Mesenchymal stem cell (in vitro differentiated cells and primary cell): ENCODE measurements at regions not wholly inside any gene's neighbourhood (a gene's known extent, or its start where the extent isn't known, plus 50 kb on each side); places are given as distances from the start of the nearest gene placed in this dataset.
"Not testable (repeated sequence)": the region's sequence is repeated elsewhere in the genome, so short reads cannot be mapped to it uniquely, and the experiment has no call there.

ENCODE experiments used
- DNase-seq: peaks from one replicate; pipeline ENCODE4 v3.0.0-alpha.2; 2013
- H2AFZ ChIP-seq: one replicate; pipeline ENCODE4 v1.6.1; 2013; ENCODE audit warnings: low read depth, mild to moderate bottlenecking, control low read depth, inconsistent platforms, low read length, moderate library complexity
- H2AK5ac ChIP-seq: 2 replicates; pipeline ENCODE4 v1.6.1; 2013; ENCODE audit warnings: low read length, moderate library complexity, mild to moderate bottlenecking, inconsistent platforms; ENCODE audit not compliant: severe bottlenecking
- H2BK120ac ChIP-seq: one replicate; pipeline ENCODE4 v1.6.1; 2013; ENCODE audit warnings: low read depth, mild to moderate bottlenecking, inconsistent platforms, low read length, moderate library complexity
- H2BK12ac ChIP-seq, 2 experiments: one replicate each; pipeline ENCODE4 v1.6.1; 2013; ENCODE audit warnings: inconsistent platforms in 2 of 2, low read length in 2 of 2, mild to moderate bottlenecking in 2 of 2, moderate library complexity in 2 of 2, control low read depth in 1 of 2
- H2BK15ac ChIP-seq: one replicate; pipeline ENCODE4 v1.6.1; 2013; ENCODE audit warnings: mild to moderate bottlenecking, low read depth, inconsistent platforms; ENCODE audit not compliant: poor library complexity, severe bottlenecking
- H2BK5ac ChIP-seq: 2 replicates; pipeline ENCODE4 v1.6.1; 2013; ENCODE audit warnings: low read depth, mild to moderate bottlenecking, low read length, control low read depth, inconsistent platforms; ENCODE audit not compliant: poor library complexity, severe bottlenecking
- H3K14ac ChIP-seq, 2 experiments: one replicate each; pipeline ENCODE4 v1.6.1; 2013; ENCODE audit warnings: inconsistent platforms in 2 of 2, low read length in 2 of 2, control low read depth in 1 of 2, mild to moderate bottlenecking in 1 of 2, moderate library complexity in 1 of 2
- H3K18ac ChIP-seq, 2 experiments: one replicate each; pipeline ENCODE4 v1.6.1; 2013; ENCODE audit warnings: inconsistent platforms in 2 of 2, low read length in 2 of 2, control low read depth in 1 of 2, low read depth in 1 of 2, mild to moderate bottlenecking in 1 of 2
- H3K23ac ChIP-seq, 2 experiments: one replicate each; pipeline ENCODE4 v1.6.1; 2013; ENCODE audit warnings: inconsistent platforms in 2 of 2, low read length in 2 of 2, mild to moderate bottlenecking in 2 of 2, moderate library complexity in 2 of 2, control low read depth in 1 of 2
- H3K27ac ChIP-seq: 2 replicates; pipeline ENCODE4 v1.5.1; 2013; ENCODE audit warnings: mild to moderate bottlenecking, moderate library complexity, low read length, control low read depth, inconsistent platforms; ENCODE audit not compliant: poor library complexity, severe bottlenecking
- H3K27me3 ChIP-seq, 2 experiments: 2 replicates each; pipeline versions ENCODE4 v1.6.1 to v1.7.0; 2013; ENCODE audit warnings: low read length in 2 of 2, mild to moderate bottlenecking in 2 of 2, moderate library complexity in 2 of 2, control low read depth in 1 of 2, inconsistent platforms in 1 of 2; ENCODE audit not compliant: control insufficient read depth in 1 of 2, insufficient read depth in 1 of 2
- H3K36me3 ChIP-seq, 2 experiments: 2 replicates each; pipeline versions ENCODE4 v1.6.1 to v1.7.0; 2013; ENCODE audit warnings: low read length in 2 of 2, control low read depth in 1 of 2, inconsistent platforms in 1 of 2, low read depth in 1 of 2, mild to moderate bottlenecking in 1 of 2; ENCODE audit not compliant: insufficient read depth in 2 of 2, control insufficient read depth in 1 of 2
- H3K4ac ChIP-seq, 2 experiments: one replicate each; pipeline ENCODE4 v1.6.1; 2013; ENCODE audit warnings: inconsistent platforms in 2 of 2, low read length in 2 of 2, mild to moderate bottlenecking in 2 of 2, moderate library complexity in 2 of 2, control low read depth in 1 of 2, low read depth in 1 of 2
- H3K4me1 ChIP-seq: 2 replicates; pipeline ENCODE4 v1.6.1; 2013; ENCODE audit warnings: low read depth, low read length, control low read depth; ENCODE audit not compliant: control insufficient read depth, insufficient read depth
- H3K4me2 ChIP-seq: 2 replicates; pipeline ENCODE4 v1.6.1; 2013; ENCODE audit warnings: low read length, mild to moderate bottlenecking, inconsistent platforms; ENCODE audit not compliant: poor library complexity, severe bottlenecking
- H3K4me3 ChIP-seq, 2 experiments: 2 replicates each; pipeline versions ENCODE4 v1.5.1 to v1.7.0; 2013; ENCODE audit warnings: low read length in 2 of 2, mild to moderate bottlenecking in 2 of 2, control low read depth in 1 of 2, low read depth in 1 of 2; ENCODE audit not compliant: insufficient read depth in 1 of 2
- H3K79me1 ChIP-seq: replicated peaks from 2 replicates; pipeline ENCODE4 v1.6.1; 2013; ENCODE audit warnings: mild to moderate bottlenecking, control low read depth, low read length, inconsistent platforms; ENCODE audit not compliant: poor library complexity, severe bottlenecking
- H3K9ac ChIP-seq: 2 replicates; pipeline ENCODE4 v1.7.0; 2013; ENCODE audit warnings: mild to moderate bottlenecking, low read length, moderate library complexity
- H3K9me3 ChIP-seq: 2 replicates; pipeline ENCODE4 v1.7.0; 2013; ENCODE audit warnings: mild to moderate bottlenecking, low read length; ENCODE audit not compliant: control insufficient read depth
- H4K8ac ChIP-seq: one replicate; pipeline ENCODE4 v1.6.1; 2013; ENCODE audit warnings: inconsistent platforms, mild to moderate bottlenecking, low read length, moderate library complexity
- H4K91ac ChIP-seq: one replicate; pipeline ENCODE4 v1.6.1; 2013; ENCODE audit warnings: mild to moderate bottlenecking, low read length, inconsistent platforms
- WGBS: methylation state at CpG from one replicate; pipeline ENCODE4 v1.1.7; 2013; ENCODE audit warnings: mixed read lengths; 5-methylcytosine and 5-hydroxymethylcytosine counted together

GRCh38 chr9:68629042-68629441, 76.0 kb upstream of the PIP5K1B start:
- Histone ChIP-seq H2AFZ (no peak overlapping the region), H3K79me1 (no peaks in the 10 kb centered on the region), H2BK120ac (no peak overlapping the region), H3K4me3 (no peak overlapping the region), H4K8ac (no peak overlapping the region), H3K4me1 (no peaks in the 10 kb centered on the region), H2BK12ac (no peak overlapping the region), H3K9ac (no peak overlapping the region), H3K18ac (no peak overlapping the region), H2AK5ac (no peak overlapping the region), H3K36me3 (no peaks in the 10 kb centered on the region), H3K23ac (no peak overlapping the region), H3K27ac (no peak overlapping the region), H3K4ac (no peak overlapping the region), H2BK5ac (no peak overlapping the region), H3K27me3 (no peaks in the 10 kb centered on the region), H3K14ac (no peak overlapping the region), H4K91ac (no peak overlapping the region), H2BK15ac (no peak overlapping the region), H3K4me2 (no peak overlapping the region), H3K9me3 (no peaks in the 10 kb centered on the region)
- no peak for DNase-seq
- 100% methylated on average over 1 of the region's 2 CpGs for WGBS

DNA sequence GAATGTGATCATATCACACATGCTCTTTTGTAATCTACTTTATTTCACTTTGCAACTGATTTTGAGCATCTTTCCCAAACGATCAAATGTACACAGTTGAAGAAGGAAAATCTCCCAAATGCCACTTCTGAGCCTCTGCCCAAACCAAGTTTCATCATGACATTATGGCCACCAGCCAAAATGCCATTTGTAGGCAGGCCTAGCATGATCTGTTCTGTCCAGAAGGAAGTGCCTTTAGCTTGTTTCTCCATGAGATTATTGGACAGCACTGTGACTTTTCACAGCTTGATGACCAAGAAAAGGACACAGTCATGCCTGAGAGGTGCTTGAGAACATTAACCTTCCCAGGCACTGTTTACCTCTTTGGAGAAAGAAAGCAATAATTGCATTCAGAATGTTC, 73.2 kb upstream of the PIP5K1B start:
- H4K91ac ChIP-seq = no peak overlapping the region
- no peaks in the 10 kb centered on the region for H3K27me3 ChIP-seq
- H2BK120ac ChIP-seq = no peak overlapping the region
- no peak for DNase-seq
- H3K9ac ChIP-seq = no peak overlapping the region
- H3K4me3 ChIP-seq = no peak overlapping the region
- H2BK12ac ChIP-seq = no peak overlapping the region
- H3K23ac ChIP-seq = no peak overlapping the region
- no peaks in the 10 kb centered on the region for H3K36me3 ChIP-seq
- no peak overlapping the region for H3K27ac ChIP-seq
- H3K79me1 ChIP-seq = no peaks in the 10 kb centered on the region
- no peak overlapping the region for H3K18ac ChIP-seq
- no peak overlapping the region for H2AK5ac ChIP-seq
- no peak overlapping the region for H3K14ac ChIP-seq
- H3K4me2 ChIP-seq = no peak overlapping the region
- H3K4ac ChIP-seq = no peak overlapping the region
- no peak overlapping the region for H2BK15ac ChIP-seq
- H3K9me3 ChIP-seq = no peaks in the 10 kb centered on the region
- WGBS = 49% methylated on average over 1 of the region's 1 CpG
- H4K8ac ChIP-seq = no peak overlapping the region
- H3K4me1 ChIP-seq = no peaks in the 10 kb centered on the region
- no peak overlapping the region for H2BK5ac ChIP-seq
- H2AFZ ChIP-seq = no peak overlapping the region

DNA sequence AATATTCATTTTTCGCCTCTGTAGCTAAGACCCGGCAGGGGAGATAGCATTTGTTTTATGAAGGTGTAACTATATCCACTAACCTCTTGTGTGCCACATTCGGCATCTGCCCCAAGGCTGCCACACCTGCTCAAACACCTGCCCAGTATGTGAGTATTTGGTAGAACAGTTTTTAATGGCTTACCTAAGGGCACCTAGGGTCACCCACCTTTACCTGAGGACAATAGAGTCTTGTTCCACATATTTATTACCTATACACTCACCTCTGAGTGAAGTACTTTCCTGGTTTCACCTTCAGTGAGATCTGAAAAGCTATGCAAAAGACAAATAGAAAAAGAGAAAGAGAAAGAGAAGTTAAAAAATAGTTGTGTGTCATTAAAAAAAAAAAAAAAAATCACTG, 68.0 kb upstream of the PIP5K1B start:
- no peak overlapping the region for H2BK15ac ChIP-seq
- H3K27ac ChIP-seq = no peak overlapping the region
- no peak overlapping the region for H3K9ac ChIP-seq
- H3K18ac ChIP-seq = no peak overlapping the region
- H3K36me3 ChIP-seq = no peaks in the 10 kb centered on the region
- no peak overlapping the region for H3K4me2 ChIP-seq
- no peak overlapping the region for H3K4ac ChIP-seq
- H3K9me3 ChIP-seq = no peaks in the 10 kb centered on the region
- no peaks in the 10 kb centered on the region for H3K4me1 ChIP-seq
- H2AFZ ChIP-seq = no peak overlapping the region
- H3K79me1 ChIP-seq = no peaks in the 10 kb centered on the region
- H4K8ac ChIP-seq = no peak overlapping the region
- no peak overlapping the region for H2BK5ac ChIP-seq
- H2AK5ac ChIP-seq = no peak overlapping the region
- no peak overlapping the region for H2BK12ac ChIP-seq
- no peak overlapping the region for H3K4me3 ChIP-seq
- no peaks in the 10 kb centered on the region for H3K27me3 ChIP-seq
- no peak for DNase-seq
- H3K14ac ChIP-seq = no peak overlapping the region
- H3K23ac ChIP-seq = no peak overlapping the region
- no peak overlapping the region for H2BK120ac ChIP-seq
- WGBS = 73% methylated on average over 2 of the region's 3 CpGs
- H4K91ac ChIP-seq = no peak overlapping the region

- not testable (repeated sequence) for H2AK5ac ChIP-seq, H3K14ac ChIP-seq, H3K27ac ChIP-seq, H3K4me2 ChIP-seq, H4K8ac ChIP-seq, H2BK15ac ChIP-seq, H3K18ac ChIP-seq, H2AFZ ChIP-seq, H2BK120ac ChIP-seq, H3K27me3 ChIP-seq, H2BK5ac ChIP-seq, H3K9me3 ChIP-seq, H2BK12ac ChIP-seq, H3K9ac ChIP-seq, H3K4me1 ChIP-seq, H4K91ac ChIP-seq, H3K36me3 ChIP-seq, DNase-seq, H3K4me3 ChIP-seq, H3K4ac ChIP-seq, H3K23ac ChIP-seq, H3K79me1 ChIP-seq
- 97% methylated on average over 7 of the region's 7 CpGs for WGBS
Observed at GRCh38 chr9:68639261-68639660, 65.8 kb upstream of the PIP5K1B start.
